IMR-90 (cell line): ENCODE measurements at regions not wholly inside any gene's neighbourhood (a gene's known extent, or its start where the extent isn't known, plus 50 kb on each side); places are given as distances from the start of the nearest gene placed in this dataset.

Experiments
- ATAC-seq: fragments of 200-7000 bp; cut with Tn5 transposase; 2 replicates; pipeline ENCODE4 v1.9.1; 2020; ENCODE audit warnings: low read depth, mild to moderate bottlenecking, moderate library complexity
- BruUV-seq: library from RNA; stranded (reverse); fragments of 400-500 nt; replicated peaks from 2 replicates; lab custom pipeline; 2021; lab: Mats Ljungman, UMichigan
- CTCF ChIA-PET: fragments of 300-600 bp; formaldehyde crosslinking; extraction: SDS; loops from one replicate; lab custom pipeline; 2021; ENCODE audit warnings: antibody characterized with exemption; lab: Yijun Ruan, JAX
- POLR2A ChIA-PET: fragments of 300-600 bp; sonication (Branson Sonifier 250); formaldehyde crosslinking; loops from one replicate; lab custom pipeline; 2022; ENCODE audit warnings: antibody characterized with exemption; ENCODE audit not compliant: unreplicated experiment; lab: Charles Lee
- DNase-seq: peaks from one replicate; pipeline ENCODE4 v3.0.0; 2013
- H2AFZ ChIP-seq: replicated peaks from 2 replicates; pipeline ENCODE3; 2013; ENCODE audit warnings: low read length, mild to moderate bottlenecking; ENCODE audit not compliant: poor library complexity
- H2AK5ac ChIP-seq: 2 replicates; pipeline ENCODE4 v1.6.1; 2013; ENCODE audit warnings: low read depth, low read length, inconsistent platforms
- H2AK9ac ChIP-seq: replicated peaks from 2 replicates; pipeline ENCODE3; 2013; ENCODE audit warnings: mild to moderate bottlenecking, low read depth, low read length, moderate library complexity; ENCODE audit not compliant: poor library complexity
- H2BK120ac ChIP-seq: 2 replicates; pipeline ENCODE4 v1.6.1; 2013; ENCODE audit warnings: low read depth, low read length, inconsistent platforms
- H2BK15ac ChIP-seq: 3 replicates; pipeline ENCODE4 v1.6.1; 2013; ENCODE audit warnings: low read depth, low read length, inconsistent platforms
- H2BK20ac ChIP-seq: 2 replicates; pipeline ENCODE4 v1.6.1; 2013; ENCODE audit warnings: low read depth, mild to moderate bottlenecking, inconsistent platforms, low read length, moderate library complexity
- H2BK5ac ChIP-seq: 2 replicates; pipeline ENCODE4 v1.6.1; 2013; ENCODE audit warnings: mild to moderate bottlenecking, low read depth, low read length, inconsistent platforms; ENCODE audit not compliant: poor library complexity, severe bottlenecking
- H3K14ac ChIP-seq: replicated peaks from 2 replicates; pipeline ENCODE4 v1.6.1; 2013; ENCODE audit warnings: low read depth, low read length, inconsistent platforms
- H3K18ac ChIP-seq: 2 replicates; pipeline ENCODE4 v1.6.1; 2013; ENCODE audit warnings: low read depth, low read length, control low read depth
- H3K23ac ChIP-seq: 2 replicates; pipeline ENCODE4 v1.6.1; 2013; ENCODE audit warnings: low read depth, low read length, inconsistent platforms
- H3K27ac ChIP-seq: 2 replicates; pipeline ENCODE4 v1.5.1; 2013; ENCODE audit warnings: mild to moderate bottlenecking, control low read depth, low read length; ENCODE audit not compliant: insufficient read depth
- H3K27me3 ChIP-seq: 2 replicates; pipeline ENCODE4 v1.6.1; 2013; ENCODE audit warnings: low read length; ENCODE audit not compliant: control insufficient read depth, insufficient read depth
- H3K36me3 ChIP-seq: 2 replicates; pipeline ENCODE4 v1.6.1; 2013; ENCODE audit warnings: low read length, mixed read lengths; ENCODE audit not compliant: control insufficient read depth, insufficient read depth
- H3K4ac ChIP-seq: 2 replicates; pipeline ENCODE4 v1.6.1; 2013; ENCODE audit warnings: low read depth, low read length, inconsistent platforms
- H3K4me1 ChIP-seq: 2 replicates; pipeline ENCODE4 v1.6.1; 2013; ENCODE audit warnings: low read length, mixed read lengths; ENCODE audit not compliant: control insufficient read depth, insufficient read depth
- H3K4me2 ChIP-seq: 2 replicates; pipeline ENCODE4 v1.6.1; 2013; ENCODE audit warnings: low read depth, mild to moderate bottlenecking, control low read depth, low read length, moderate library complexity
- H3K4me3 ChIP-seq: 2 replicates; pipeline ENCODE4 v1.5.1; 2013; ENCODE audit warnings: low read depth, mild to moderate bottlenecking, control low read depth, low read length, moderate library complexity; ENCODE audit not compliant: insufficient read depth
- H3K56ac ChIP-seq: 2 replicates; pipeline ENCODE4 v1.6.1; 2013; ENCODE audit warnings: low read length, inconsistent platforms; ENCODE audit not compliant: insufficient read depth; ENCODE audit errors: extremely low read depth
- H3K79me1 ChIP-seq, 2 experiments: 2 replicates each; pipeline ENCODE4 v1.6.1; 2013; ENCODE audit warnings: low read length in 2 of 2, inconsistent platforms in 1 of 2, low read depth in 1 of 2
- H3K9ac ChIP-seq: 2 replicates; pipeline ENCODE4 v1.6.1; 2013; ENCODE audit warnings: low read depth, low read length, control low read depth
- H3K9me1 ChIP-seq: 2 replicates; pipeline ENCODE4 v1.6.1; 2013; ENCODE audit warnings: low read length, inconsistent platforms; ENCODE audit not compliant: insufficient read depth
- H3K9me3 ChIP-seq: 2 replicates; pipeline ENCODE4 v1.6.1; 2013; ENCODE audit warnings: low read length; ENCODE audit not compliant: control insufficient read depth, insufficient read depth
- H4K20me1 ChIP-seq: 2 replicates; pipeline ENCODE4 v1.6.1; 2013; ENCODE audit warnings: low read length, inconsistent platforms; ENCODE audit not compliant: insufficient read depth
- H4K5ac ChIP-seq: 2 replicates; pipeline ENCODE4 v1.6.1; 2013; ENCODE audit warnings: mild to moderate bottlenecking, low read depth, low read length, control low read depth
- H4K8ac ChIP-seq, 2 experiments: 2 replicates each; pipeline ENCODE4 v1.6.1; 2013; ENCODE audit warnings: low read depth in 2 of 2, low read length in 2 of 2, control low read depth in 1 of 2, inconsistent platforms in 1 of 2
- H4K91ac ChIP-seq: 2 replicates; pipeline ENCODE4 v1.6.1; 2013; ENCODE audit warnings: low read depth, low read length, inconsistent platforms; ENCODE audit not compliant: insufficient read depth
- CTCF ChIP-seq: conservative IDR thresholded peaks from 2 replicates; pipeline ENCODE4 v1.5.1; 2012; ENCODE audit warnings: mild to moderate bottlenecking, low read depth, low read length, improper control_type of control experiment
- MAFK ChIP-seq: IDR thresholded peaks from 2 replicates; pipeline ENCODE4 v1.6.1; 2012; ENCODE audit warnings: low read depth, low read length, improper control_type of control experiment
- MXI1 ChIP-seq: IDR thresholded peaks from 2 replicates; pipeline ENCODE4 v1.6.1; 2012; ENCODE audit warnings: low read depth, mild to moderate bottlenecking, low read length, moderate library complexity, borderline replicate concordance
- NFE2L2 ChIP-seq: fragments of 150-350 bp; IDR thresholded peaks from 2 replicates; pipeline ENCODE4 v1.6.1; 2016; ENCODE audit warnings: low read depth, mild to moderate bottlenecking, low read length
- POLR2A ChIP-seq: IDR thresholded peaks from 2 replicates; pipeline ENCODE4 v1.6.1; 2012; ENCODE audit warnings: mild to moderate bottlenecking, low read depth, low read length
- RFX5 ChIP-seq: IDR thresholded peaks from 2 replicates; pipeline ENCODE4 v1.8.0; 2012; ENCODE audit warnings: low read depth, mild to moderate bottlenecking, low read length, moderate library complexity
- SMC3 ChIP-seq: fragments of 150-350 bp; IDR thresholded peaks from 2 replicates; pipeline ENCODE4 v1.6.1; 2016; ENCODE audit warnings: low read depth, mild to moderate bottlenecking, antibody characterized with exemption, low read length, moderate library complexity
- USF2 ChIP-seq: fragments of 150-350 bp; IDR thresholded peaks from 2 replicates; pipeline ENCODE4 v1.6.1; 2017; ENCODE audit warnings: mild to moderate bottlenecking, antibody characterized with exemption, low read length, low read depth
- dilution Hi-C: fragments of 300-500 bp; cut with HindIII; formaldehyde crosslinking; loops from one replicate; pipeline ENCODE4 v1.14.3; 2018; ENCODE audit warnings: low sequenced_read_pairs; ENCODE audit not compliant: unreplicated experiment
- in situ Hi-C: fragments of 300-500 bp; cut with MboI; formaldehyde crosslinking; loops from 3 replicates; pipeline ENCODE4 v1.14.3; 2019; ENCODE audit warnings: low sequenced_read_pairs, inconsistent platforms, mixed read lengths
- intact Hi-C: fragments of 100-400 bp; cut with micrococcal nuclease; formaldehyde crosslinking; loops from 2 replicates; pipeline ENCODE4 v1.10.0; 2022

GRCh38 chrX:150299579-150299978, 63.5 kb upstream of the MAMLD1 start:
- CTCF ChIA-PET: no interaction called here

More at GRCh38 chrX:150299579-150299978, 63.5 kb upstream of the MAMLD1 start:
- dilution Hi-C loops (no loop called here), intact Hi-C loops (no loop called here), in situ Hi-C loops (no loop called here)
- Histone ChIP-seq H3K27me3 (no peaks in the 10 kb centered on the region; the same call in 1 of the 2 replicates), H3K18ac (no peak overlapping the region), H3K23ac (no peak overlapping the region), H3K4me2 (no peak overlapping the region), H3K9ac (no peak overlapping the region), H3K4ac (no peak overlapping the region), H3K14ac (no peak overlapping the region), H3K36me3 (no peaks in the 10 kb centered on the region), H4K91ac (no peak overlapping the region), H3K56ac (no peak overlapping the region), H2AK9ac (no peak overlapping the region), H4K8ac (no peak overlapping the region), H3K4me1 (no peaks in the 10 kb centered on the region), H3K79me1 (no peaks in the 10 kb centered on the region), H3K4me3 (no peak overlapping the region), H3K9me1 (peaks cover 4% of the 10 kb centered on the region; the same call in 1 of the 2 replicates), H2AK5ac (no peak overlapping the region), H4K20me1 (no peaks in the 10 kb centered on the region), H2AFZ (no peak overlapping the region), H2BK120ac (no peak overlapping the region), H2BK15ac (no peak overlapping the region), H3K9me3 (no peaks in the 10 kb centered on the region), H2BK5ac (no peak overlapping the region), H2BK20ac (no peak overlapping the region), H3K27ac (no peak overlapping the region), H4K5ac (no peak overlapping the region)
- TF ChIP-seq USF2 (no peak), POLR2A (no peak), SMC3 (no peak), MAFK (no peak), MXI1 (no peak), CTCF (no peak), NFE2L2 (no peak), RFX5 (no peak)
- no peak for ATAC-seq
- no TSS peak for BruUV-seq
- POLR2A ChIA-PET: no interaction called here
- DNase-seq: no peak
